ENCODE measurements at regions not wholly inside any gene's neighbourhood (a gene's known extent, or its start where the extent isn't known, plus 50 kb on each side); places are given as distances from the start of the nearest gene placed in this dataset.

- TF ChIP-seq POLR2A (IDR thresholded peaks at IDR 0.05) (no peak), CTCF (IDR thresholded peaks at IDR 0.05) (no peak)
Observed at GRCh38 chr7:145893925-145894535, 222.6 kb upstream of the CNTNAP2 start.

Data from esophagus squamous epithelium (tissue), 4 donors.